Stimulated activated naive CD8-positive, alpha-beta T cell treated with anti-CD3 and anti-CD28 coated beads, Interleukin-15, Interleukin-2, amounts not matched to agents 100 ng/mL and 50 ng/mL, for 24 hours (primary cell): ENCODE measurements at regions not wholly inside any gene's neighbourhood (a gene's known extent, or its start where the extent isn't known, plus 50 kb on each side); places are given as distances from the start of the nearest gene placed in this dataset.

Experiments used
- H3K27ac Mint-ChIP-seq: one replicate; pipeline ENCODE4 v1.8.0; 2021; ENCODE audit warnings: mild to moderate bottlenecking, mixed read lengths
- H3K27me3 Mint-ChIP-seq: one replicate; pipeline ENCODE4 v1.8.0; 2021; ENCODE audit warnings: mixed read lengths
- H3K36me3 Mint-ChIP-seq: one replicate; pipeline ENCODE4 v1.8.0; 2021; ENCODE audit warnings: low read depth, mixed read lengths
- H3K4me1 Mint-ChIP-seq: one replicate; pipeline ENCODE4 v1.8.0; 2021; ENCODE audit warnings: low read depth, mixed read lengths
- H3K4me3 Mint-ChIP-seq: one replicate; pipeline ENCODE4 v1.8.0; 2021; ENCODE audit warnings: mild to moderate bottlenecking, mixed read lengths
- H3K9me3 Mint-ChIP-seq: one replicate; pipeline ENCODE4 v1.8.0; 2021; ENCODE audit warnings: mixed read lengths

DNA sequence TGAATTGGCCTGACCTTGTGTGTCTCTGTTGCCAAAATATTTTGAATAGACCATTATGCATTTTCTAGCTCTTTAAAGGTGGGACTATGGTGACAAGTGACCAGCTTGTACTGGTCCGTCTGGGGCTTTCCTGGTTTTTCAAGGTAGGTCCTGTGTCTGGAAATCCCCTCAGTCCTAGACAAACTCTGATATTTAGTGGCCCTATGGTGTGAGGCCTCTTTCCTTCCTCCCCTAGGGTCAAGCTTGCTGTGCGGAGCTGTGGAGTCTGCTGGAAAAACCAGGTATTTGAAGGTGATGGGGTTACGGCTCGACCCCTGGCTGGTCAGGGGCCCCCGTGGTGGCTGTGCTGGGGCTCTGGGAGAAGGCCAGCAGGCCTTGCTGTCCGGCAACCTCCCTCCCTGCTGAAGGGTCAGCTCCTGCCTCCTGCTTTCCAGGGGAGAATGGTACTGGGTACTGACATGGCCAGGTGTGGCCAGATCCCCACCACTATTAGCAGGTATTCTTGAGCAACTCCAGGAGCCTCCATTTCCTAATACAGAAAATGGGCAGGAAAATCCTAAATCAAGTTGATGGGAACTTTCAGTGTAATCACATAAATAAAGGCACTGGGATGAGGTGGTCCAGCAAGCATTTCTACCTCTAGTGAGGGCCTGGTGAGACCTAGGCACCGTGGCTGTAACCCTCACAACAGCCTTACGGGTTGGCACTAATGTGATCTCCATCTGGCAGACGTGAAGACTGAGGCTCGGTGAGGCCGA is 86.2 kb upstream of the HS6ST1 start:
- H3K9me3 Mint-ChIP-seq = no peaks in the 10 kb centered on the region
- peaks cover 11% of the 10 kb centered on the region for H3K27me3 Mint-ChIP-seq
- no peak overlapping the region for H3K27ac Mint-ChIP-seq
- no peaks in the 10 kb centered on the region for H3K4me1 Mint-ChIP-seq
- H3K36me3 Mint-ChIP-seq = no peaks in the 10 kb centered on the region
- H3K4me3 Mint-ChIP-seq = no peak overlapping the region

DNA sequence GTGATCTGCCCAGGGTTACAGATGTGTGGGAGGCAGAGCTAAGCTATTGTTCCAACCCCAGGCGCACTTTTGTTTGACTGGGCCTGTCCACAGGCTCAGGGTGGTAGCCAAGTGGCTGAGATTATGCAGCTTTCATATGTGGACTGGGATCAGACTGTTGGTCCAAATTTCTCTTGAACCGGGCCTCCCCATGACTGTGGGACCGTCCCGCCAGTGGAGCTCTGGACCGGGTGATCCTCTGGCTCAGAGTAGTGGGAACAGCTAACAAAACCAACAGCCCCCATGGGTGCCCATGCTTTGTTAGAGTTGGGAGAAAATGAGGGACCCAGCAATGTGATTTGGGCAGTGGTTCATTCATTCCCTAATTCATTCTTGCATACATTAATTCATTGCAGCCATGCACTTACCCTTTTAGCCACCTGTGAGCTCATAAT is 86.8 kb upstream of the HS6ST1 start:
- Mint-ChIP-seq H3K27ac (no peak overlapping the region), H3K27me3 (peaks cover 9% of the 10 kb centered on the region), H3K4me3 (no peak overlapping the region), H3K36me3 (no peaks in the 10 kb centered on the region), H3K4me1 (no peaks in the 10 kb centered on the region), H3K9me3 (no peaks in the 10 kb centered on the region)

DNA sequence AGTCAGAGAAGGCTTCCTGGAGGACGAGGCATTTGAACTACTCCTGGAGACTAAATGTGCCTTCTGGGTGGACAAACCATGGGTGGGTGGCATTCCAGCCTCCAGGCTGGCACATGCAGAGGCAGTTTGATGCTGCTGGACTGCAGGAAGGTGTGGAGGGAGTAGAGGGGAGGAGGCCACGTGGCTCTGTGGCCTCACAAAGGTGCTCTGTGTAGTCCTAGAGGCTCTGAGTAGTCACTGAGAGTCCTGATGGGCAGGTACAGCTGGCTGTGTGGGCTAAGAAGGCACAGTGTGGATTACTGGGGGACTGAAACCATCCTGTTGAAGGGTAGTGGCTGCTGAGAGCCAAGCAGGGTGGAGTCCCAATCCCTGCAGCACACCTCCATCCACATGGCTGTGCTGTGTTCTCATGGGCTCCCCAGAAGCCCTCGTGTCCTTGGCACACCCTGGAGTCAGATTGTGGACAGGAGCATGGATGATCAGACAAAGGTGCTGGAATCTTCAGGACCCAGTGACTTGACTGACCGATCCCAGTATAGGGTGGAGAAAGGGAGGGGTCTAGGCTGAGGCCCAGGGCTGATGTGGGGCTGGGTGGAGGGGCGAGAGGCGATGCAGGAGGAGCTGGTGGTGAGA is 87.4 kb upstream of the HS6ST1 start:
- Mint-ChIP-seq H3K4me1 (no peaks in the 10 kb centered on the region), H3K36me3 (no peaks in the 10 kb centered on the region), H3K27me3 (peaks cover 4% of the 10 kb centered on the region), H3K9me3 (no peaks in the 10 kb centered on the region), H3K27ac (no peak overlapping the region), H3K4me3 (no peak overlapping the region)

DNA sequence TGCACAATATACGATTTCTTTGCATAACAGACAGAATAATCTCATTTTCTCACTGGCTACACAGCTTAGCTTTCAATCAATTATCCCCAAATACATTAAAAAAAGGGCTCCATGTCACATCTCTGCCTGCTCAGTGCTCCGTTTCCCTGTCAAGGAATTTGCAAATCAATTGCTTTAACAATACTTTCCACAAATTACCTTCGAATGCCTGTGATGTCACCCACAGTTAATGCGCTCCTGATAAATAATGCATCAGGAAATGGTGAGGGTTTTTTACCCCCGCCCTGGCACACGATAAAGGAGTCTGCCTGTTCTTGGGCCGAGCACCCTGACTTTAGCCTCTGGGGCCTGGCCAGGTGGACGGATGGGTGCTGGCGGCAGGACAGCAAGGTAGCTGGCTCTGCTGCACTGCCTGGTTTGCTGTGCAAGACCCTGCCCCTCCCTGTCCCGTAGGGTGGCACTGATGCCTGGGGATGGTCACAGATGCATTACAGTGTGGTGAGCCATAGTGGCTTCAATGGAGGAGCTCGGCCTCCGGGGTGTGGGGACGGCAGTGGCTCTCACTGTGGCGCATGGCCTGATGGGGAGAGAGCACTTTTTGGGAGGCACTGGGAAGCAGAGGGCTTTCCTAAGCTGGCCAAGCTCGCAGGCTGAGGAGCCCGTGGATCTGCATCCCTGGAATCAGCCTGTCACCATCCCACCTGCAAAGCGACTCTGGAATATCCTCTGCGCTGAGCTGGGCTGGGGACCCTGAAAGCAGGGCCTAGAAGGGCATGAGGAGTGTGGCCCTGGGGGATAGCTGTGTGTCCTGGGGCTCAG is 88.3 kb upstream of the HS6ST1 start:
- Mint-ChIP-seq H3K9me3 (no peaks in the 10 kb centered on the region), H3K4me1 (no peaks in the 10 kb centered on the region), H3K27me3 (peaks cover 3% of the 10 kb centered on the region), H3K4me3 (no peak overlapping the region), H3K27ac (no peak overlapping the region), H3K36me3 (no peaks in the 10 kb centered on the region)

DNA sequence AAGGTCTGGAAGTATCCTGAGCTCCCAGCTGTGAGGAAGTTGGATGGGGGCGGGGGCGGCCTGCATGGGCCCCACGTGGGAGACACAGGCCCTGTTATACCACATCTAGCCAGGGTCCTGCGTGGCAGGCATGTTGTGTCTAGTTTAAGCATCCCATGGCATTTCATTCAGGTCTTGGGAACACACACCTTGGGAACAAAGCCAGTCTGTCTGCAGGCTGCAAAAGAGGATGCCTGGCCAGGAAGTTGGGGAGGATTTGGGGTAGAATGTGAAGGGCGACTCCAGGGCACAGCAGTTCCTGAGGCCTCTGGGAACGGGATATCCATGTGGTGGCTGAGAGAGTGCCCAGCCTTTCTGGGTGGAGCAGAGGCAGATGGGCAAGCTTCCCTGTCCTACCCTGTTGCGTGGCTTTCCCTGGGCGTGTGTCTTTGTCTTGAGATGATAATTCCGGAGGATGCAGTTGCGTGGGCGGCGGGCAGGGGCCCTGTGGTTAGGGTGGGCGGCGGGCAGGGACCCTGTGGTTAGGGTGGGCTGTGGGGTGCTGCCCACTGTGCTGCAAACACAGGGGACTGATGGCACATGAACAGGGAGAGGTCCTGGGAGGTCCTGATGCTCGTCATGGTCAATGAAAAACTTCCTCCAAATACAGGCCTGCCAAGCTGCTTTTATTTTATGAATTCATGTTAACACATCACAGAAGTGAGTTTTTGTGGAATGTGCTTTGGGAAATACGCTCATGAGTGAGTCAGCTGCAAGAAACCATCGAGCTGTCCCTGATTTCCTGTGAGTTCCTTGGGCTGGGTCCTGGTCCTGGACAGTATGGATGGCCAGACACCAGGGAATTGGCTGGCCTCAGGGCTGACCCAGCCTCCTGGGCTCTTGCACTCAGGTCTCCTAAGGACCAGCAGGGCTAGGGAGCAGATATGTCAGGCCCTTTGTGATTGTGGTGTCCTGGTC is 90.0 kb upstream of the HS6ST1 start:
- no peaks in the 10 kb centered on the region for H3K4me1 Mint-ChIP-seq
- no peak overlapping the region for H3K27ac Mint-ChIP-seq
- no peak overlapping the region for H3K4me3 Mint-ChIP-seq
- H3K9me3 Mint-ChIP-seq = no peaks in the 10 kb centered on the region
- H3K36me3 Mint-ChIP-seq = no peaks in the 10 kb centered on the region
- H3K27me3 Mint-ChIP-seq = peaks cover under 1% of the 10 kb centered on the region

DNA sequence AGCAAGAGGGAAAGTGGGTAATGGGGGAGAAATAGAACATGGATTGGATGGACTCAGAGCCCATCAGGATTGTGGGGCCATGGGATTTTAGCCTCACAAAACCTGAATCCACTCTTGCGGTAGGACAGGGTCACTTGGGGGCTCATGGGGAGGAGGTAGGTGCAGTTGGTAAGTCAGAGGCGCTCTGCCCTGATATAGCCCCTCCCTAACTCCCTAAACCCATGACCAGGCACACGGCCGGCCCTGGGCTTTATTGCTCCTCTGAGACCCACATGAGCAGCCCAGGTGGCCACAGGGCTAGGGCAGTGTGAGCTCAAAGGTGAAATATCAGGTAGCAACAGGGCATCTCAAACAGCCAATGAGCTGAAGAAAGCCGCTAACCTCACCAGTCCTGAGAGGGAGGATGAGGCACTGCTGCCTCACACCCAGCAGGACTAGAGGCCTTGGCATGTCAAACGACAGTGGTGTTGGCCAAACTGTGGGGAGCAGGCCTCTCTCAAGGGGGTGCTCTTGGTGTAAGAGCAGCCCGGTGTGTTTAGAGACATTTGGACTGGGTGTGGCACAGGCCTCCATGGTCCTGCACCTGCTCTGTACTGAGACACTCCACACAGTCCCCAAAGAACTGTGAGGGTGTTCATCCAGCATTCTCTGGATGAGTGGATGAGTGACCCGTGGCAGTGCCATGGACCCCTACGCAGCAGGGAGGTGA is 90.8 kb upstream of the HS6ST1 start:
- H3K4me1 Mint-ChIP-seq = no peaks in the 10 kb centered on the region
- H3K9me3 Mint-ChIP-seq = no peaks in the 10 kb centered on the region
- no peak overlapping the region for H3K27ac Mint-ChIP-seq
- H3K36me3 Mint-ChIP-seq = no peaks in the 10 kb centered on the region
- H3K27me3 Mint-ChIP-seq = no peaks in the 10 kb centered on the region
- H3K4me3 Mint-ChIP-seq = no peak overlapping the region

DNA sequence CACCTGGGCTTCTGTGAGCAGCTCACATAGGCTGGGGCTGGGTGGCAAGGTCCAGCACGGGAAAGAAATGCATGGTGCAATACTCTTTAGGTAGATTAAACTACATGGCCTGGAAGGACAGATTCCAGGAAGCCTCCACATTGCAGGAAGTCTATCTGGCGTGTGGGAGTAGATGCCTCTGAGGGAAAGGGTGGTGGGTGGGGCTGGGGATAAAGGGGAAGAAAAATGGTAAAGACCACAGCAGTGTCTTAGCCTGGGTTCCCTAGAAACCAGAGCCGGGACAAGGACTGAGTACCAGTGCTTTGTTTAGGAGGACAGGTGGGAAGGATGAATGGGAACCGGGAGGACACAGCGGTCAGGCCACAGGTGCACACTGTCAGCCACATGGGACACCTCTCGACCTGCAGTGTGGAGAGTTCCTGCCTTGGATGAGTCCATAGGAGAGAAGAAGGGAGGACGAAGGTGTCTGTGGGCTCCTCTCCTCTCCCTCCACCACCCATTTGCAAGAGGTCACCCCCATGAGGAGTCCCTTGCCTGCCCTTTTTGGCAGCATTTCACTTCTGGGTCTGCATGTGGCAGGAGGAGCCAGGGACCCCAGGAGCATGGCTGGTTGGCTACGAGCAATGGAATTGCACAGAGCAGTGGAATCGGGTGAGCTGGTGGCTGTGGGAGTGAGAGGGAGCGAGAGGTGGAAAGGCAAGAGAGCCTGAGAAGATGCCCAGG is 91.5 kb upstream of the HS6ST1 start:
- Mint-ChIP-seq H3K4me3 (no peak overlapping the region), H3K9me3 (no peaks in the 10 kb centered on the region), H3K4me1 (no peaks in the 10 kb centered on the region), H3K27ac (no peak overlapping the region), H3K36me3 (no peaks in the 10 kb centered on the region), H3K27me3 (no peaks in the 10 kb centered on the region)

DNA sequence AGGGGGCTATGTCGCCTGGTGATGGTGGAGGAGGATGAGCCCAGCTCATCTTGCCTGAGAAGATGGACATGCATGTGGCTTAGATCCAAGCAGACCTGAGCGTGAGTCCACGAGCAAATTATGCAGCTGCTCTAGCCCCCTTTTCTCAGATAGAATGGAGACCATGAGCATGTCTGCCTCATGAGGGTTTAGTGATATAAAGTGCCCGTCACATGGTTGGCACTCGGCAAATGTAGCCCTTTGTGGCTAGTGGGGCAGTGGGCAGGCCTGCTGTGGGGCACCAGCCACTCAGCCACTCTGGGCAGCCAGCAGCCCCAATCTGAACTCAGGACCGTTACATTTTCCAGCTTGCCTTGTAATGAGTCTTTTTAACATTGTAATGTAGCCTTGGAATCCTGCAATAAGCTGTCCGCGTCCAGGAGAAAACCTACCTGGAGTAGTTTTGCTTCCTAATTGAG is 92.1 kb upstream of the HS6ST1 start:
- H3K4me1 Mint-ChIP-seq = no peaks in the 10 kb centered on the region
- no peaks in the 10 kb centered on the region for H3K36me3 Mint-ChIP-seq
- no peak overlapping the region for H3K4me3 Mint-ChIP-seq
- no peak overlapping the region for H3K27ac Mint-ChIP-seq
- no peaks in the 10 kb centered on the region for H3K9me3 Mint-ChIP-seq
- no peaks in the 10 kb centered on the region for H3K27me3 Mint-ChIP-seq

DNA sequence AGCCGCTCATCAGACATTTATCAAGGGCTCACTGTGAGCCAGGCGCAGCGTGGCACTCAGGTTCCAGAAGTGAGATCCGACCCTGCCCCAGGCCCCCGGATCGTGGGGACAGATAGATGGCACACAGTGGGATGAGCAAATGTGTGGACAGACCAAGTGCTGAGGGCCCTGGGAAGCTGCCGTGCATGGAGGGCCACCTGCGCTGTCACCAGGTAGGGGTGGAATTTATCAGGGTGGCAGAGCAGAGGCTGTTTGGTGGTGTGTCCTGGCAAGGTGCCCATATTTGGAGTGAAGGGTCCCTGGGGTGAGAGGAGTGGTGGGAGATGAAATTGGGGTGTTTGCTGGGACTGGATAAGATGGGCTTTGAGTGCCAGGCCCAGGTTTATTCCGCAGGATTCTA is 92.8 kb upstream of the HS6ST1 start:
- Mint-ChIP-seq H3K4me3 (no peak overlapping the region), H3K27me3 (no peaks in the 10 kb centered on the region), H3K4me1 (no peaks in the 10 kb centered on the region), H3K36me3 (no peaks in the 10 kb centered on the region), H3K27ac (no peak overlapping the region), H3K9me3 (no peaks in the 10 kb centered on the region)

DNA sequence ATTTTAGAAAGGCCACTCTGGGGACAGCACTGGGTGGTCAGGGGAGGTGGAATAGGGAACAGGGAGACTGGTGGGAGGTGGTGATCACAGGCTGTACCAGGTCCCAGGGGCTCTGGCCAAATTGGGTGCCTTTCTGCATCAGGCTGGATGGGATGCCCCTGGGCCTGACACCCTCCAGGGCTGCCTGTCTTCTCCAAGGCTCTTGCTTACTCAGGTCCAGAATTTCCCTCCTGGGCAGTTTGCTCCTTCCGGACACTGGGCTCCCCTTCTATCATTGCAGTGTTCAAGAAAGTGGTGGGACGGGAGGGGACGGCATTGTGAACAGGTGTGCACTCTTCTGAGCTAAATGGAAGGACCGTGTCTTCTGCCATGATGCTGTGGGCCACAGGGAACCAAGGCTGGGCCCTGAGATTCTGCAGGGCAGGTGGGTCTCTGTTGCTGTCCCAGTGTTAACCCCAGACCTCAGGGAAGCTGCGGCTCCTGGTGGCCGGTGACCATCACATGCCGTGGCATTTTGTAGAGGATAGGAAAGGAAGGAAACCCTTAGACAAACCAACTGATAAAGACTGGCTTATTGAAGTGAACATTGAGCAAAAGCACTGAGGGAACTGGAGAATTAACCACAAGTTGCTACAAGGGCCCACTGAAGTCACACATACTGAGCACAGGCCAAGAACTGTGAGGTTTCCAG is 93.7 kb upstream of the HS6ST1 start:
- Mint-ChIP-seq H3K27me3 (no peaks in the 10 kb centered on the region), H3K36me3 (no peaks in the 10 kb centered on the region), H3K9me3 (no peaks in the 10 kb centered on the region), H3K4me1 (no peaks in the 10 kb centered on the region), H3K27ac (no peak overlapping the region), H3K4me3 (no peak overlapping the region)

DNA sequence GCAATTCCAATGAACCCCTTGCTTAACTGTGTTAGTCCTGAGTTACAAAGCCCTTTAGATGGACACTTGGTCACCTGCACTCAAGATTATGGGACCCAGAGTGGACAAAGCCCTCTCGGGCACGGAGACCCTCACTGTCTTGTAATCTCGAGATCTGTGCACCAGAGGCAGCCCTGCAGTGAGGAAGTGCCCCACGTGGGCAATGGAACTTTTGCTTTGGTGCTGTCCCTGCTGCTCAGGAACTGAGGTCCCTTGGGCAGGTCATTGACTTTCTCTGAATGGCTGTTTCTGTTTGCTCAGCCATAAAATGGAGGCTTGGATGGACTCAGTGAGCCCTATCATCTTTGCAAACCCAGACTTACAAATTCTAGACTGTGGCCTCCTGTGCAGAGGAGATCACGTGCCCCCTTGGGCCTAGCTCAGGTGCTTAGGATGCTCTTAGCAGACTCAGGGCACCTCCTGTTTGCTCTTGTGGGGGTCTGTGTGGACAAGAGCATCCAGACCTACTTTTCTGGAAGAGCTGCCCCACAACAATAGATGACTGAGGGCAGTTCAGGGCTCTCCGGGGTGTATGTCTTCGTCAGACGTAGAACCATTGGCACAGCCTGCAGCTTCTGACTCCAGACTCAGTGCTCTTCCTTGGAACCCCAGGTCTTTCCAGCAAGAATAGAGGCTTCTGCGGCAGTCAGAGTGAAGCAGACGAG is 94.5 kb upstream of the HS6ST1 start:
- Mint-ChIP-seq H3K27me3 (no peaks in the 10 kb centered on the region), H3K36me3 (no peaks in the 10 kb centered on the region), H3K27ac (no peak overlapping the region), H3K4me3 (no peak overlapping the region), H3K9me3 (no peaks in the 10 kb centered on the region), H3K4me1 (no peaks in the 10 kb centered on the region)

DNA sequence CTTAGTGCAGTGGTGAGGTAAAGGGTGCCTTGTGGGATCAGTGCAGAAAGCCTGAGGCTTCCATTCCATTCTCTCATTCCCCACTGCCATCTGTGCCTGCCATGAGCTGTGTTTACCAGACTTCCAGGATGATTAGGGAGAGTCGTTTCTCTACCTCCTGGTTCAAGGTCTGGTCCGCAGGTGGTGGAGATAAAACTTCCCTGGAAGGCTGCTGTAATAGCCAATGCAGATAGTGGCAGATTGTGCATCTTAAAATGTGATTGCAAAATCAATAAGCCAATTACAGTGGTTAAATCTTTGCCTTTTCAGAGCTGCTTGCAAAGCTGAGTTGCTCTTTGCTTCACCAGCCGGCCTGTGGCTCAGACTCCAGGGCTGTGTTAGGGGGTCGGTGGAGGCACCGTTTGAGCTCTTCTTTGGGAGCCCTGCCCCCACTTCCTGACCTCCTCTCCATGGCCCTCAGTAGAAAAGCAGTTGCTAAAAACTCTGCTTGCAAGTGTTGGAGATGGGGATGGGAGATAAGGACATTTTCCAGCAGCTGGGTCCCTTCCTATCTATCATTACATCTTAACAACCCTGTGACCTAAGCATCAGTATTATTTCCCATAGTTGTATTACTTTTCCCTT is 95.2 kb upstream of the HS6ST1 start:
- no peaks in the 10 kb centered on the region for H3K4me1 Mint-ChIP-seq
- H3K27me3 Mint-ChIP-seq = no peaks in the 10 kb centered on the region
- no peak overlapping the region for H3K27ac Mint-ChIP-seq
- no peaks in the 10 kb centered on the region for H3K36me3 Mint-ChIP-seq
- no peak overlapping the region for H3K4me3 Mint-ChIP-seq
- H3K9me3 Mint-ChIP-seq = no peaks in the 10 kb centered on the region
